ENCODE measurements at regions not wholly inside any gene's neighbourhood (a gene's known extent, or its start where the extent isn't known, plus 50 kb on each side); places are given as distances from the start of the nearest gene placed in this dataset.

DNA sequence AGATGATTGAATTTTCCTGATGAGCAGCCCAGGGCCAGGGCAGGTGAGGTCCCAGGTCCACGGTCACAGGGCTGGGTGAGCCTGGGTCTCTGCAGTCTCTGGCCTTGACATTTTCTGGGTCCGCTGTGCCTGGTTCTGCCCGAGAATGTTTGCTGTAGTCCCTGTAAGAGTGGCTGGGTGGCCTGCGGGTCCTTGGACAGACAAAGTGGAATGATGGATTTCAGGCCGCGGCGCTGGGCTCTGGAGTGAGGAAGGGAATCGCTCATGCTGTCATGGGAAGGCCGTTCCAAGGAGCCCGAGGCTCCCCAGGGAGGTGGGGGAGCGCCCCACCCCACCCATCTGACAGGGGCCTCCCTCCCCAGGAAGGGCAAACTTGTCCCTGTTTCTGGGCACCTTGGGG, 153.5 kb upstream of the CIBAR2 start:
- TF ChIP-seq FOSL2 (IDR thresholded peaks at IDR 0.05; ENCODE audit: borderline replicate concordance, low read depth) (no peak), CTCF (IDR thresholded peaks at IDR 0.05) (no peak), JUND (IDR thresholded peaks at IDR 0.05) (no peak), NRF1 (IDR thresholded peaks at IDR 0.05; ENCODE audit: low read depth, low read length) (no peak), POLR2AphosphoS5 (IDR thresholded peaks at IDR 0.05; ENCODE audit: low read depth, low read length) (no peak), USF2 (IDR thresholded peaks at IDR 0.05; ENCODE audit: borderline replicate concordance, low read depth, low read length) (no peak)
- TF ChIP-seq, protein P1, sequence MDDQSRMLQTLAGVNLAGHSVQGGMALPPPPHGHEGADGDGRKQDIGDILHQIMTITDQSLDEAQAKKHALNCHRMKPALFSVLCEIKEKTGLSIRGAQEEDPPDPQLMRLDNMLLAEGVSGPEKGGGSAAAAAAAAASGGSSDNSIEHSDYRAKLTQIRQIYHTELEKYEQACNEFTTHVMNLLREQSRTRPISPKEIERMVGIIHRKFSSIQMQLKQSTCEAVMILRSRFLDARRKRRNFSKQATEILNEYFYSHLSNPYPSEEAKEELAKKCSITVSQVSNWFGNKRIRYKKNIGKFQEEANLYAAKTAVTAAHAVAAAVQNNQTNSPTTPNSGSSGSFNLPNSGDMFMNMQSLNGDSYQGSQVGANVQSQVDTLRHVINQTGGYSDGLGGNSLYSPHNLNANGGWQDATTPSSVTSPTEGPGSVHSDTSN (IDR thresholded peaks at IDR 0.05): no peak
